ENCODE measurements at regions not wholly inside any gene's neighbourhood (a gene's known extent, or its start where the extent isn't known, plus 50 kb on each side); places are given as distances from the start of the nearest gene placed in this dataset.
A peak's percentile ranks its signal among the peaks of the same experiment; 100 is the strongest.

GRCh38 chr19:46546194-46546896, 50.7 kb upstream of the PNMA8B start:
- DNase-seq, result peak; percentile 14

DNA sequence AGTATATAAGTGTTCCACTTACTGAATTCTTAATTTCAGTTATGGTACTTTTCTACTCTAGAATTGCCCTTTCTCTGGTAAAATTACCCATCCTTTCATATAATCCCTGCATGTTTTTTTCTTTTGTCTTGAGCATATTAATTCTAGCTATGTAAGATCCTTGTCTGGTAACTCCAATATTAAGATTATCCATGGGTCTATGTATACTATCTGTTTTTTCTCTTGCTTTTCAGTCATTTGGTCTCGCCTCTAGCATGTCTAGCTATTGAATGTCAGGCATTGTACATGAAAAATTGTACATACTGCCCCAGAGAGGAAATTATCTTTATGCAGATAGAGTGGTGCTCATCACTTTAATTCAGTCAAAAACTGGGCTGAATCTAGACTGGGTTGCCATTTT, 50.4 kb upstream of the CALM3 start:
- DNase-seq, result no peak

DNA sequence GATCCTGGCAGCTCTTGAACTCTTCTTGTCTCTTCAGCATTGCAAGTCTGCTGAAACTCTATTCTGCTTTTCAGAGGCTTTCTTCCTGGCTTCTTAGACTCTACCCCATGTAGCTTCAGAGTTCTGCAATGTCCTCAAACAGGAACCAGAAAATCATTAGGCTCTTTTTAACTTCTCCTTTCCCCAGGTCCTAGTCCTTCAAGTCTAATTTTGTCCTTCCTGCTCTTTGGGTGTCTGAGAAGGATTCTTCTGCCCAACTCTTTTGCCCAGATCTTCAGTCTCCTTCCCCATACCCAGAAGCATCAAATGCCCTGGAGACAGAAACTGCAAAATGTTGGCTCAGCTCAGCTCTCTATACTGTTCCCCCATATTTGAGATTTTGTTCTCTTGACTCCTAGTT, 50.0 kb upstream of the CALM3 start:
- DNase-seq, result peak; percentile 59

Data from GDM1 (cell line).